ENCODE measurements at regions not wholly inside any gene's neighbourhood (a gene's known extent, or its start where the extent isn't known, plus 50 kb on each side); places are given as distances from the start of the nearest gene placed in this dataset.

DNA sequence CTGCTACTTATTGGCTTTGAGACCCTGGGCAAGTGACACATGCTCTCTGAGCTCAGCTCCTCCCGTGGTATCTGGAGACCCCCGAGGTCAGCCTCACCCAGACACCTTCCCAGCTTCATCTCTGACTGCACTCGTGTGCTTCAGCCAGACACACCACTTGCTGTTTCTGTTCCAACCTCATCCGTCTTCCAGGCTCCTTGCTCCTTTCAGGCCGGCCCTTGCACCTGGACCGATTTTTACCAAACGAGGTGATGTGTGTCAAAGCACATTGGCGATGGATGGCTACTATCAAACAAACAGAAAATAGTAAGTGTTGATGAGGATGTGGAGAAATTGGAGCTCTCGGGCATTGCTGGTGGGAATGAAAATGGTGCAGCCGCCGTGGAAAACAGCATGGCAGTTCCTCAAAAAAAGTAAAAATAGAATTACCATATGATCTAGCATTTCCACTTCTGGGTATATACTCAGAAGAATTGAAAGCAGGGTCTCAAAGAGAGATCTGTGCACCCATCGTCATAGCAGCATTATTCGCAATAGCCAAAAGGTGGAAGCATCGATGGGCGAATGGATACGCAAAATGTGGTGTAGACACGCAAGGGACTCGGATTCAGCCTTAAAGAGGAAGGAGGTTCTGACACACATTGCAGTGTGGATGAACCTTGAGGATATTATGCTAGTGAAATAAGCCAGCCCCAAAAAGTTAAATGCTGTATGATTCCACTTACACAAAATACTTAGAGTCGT, 96.1 kb upstream of the IER5L start:
- CTCF ChIA-PET, result interaction anchor here (0.7 kb wide), 1 partner anchor 100 kb away, joined by 4 read pairs; no protein-coding TSS in a partner anchor
- Mint-ChIP-seq H3K27ac (no peak overlapping the region), H3K36me3 (ENCODE audit: low read depth) (no peaks in the 10 kb centered on the region), H3K9me3 (no peaks in the 10 kb centered on the region), H3K27me3 (no peaks in the 10 kb centered on the region), H3K4me1 (ENCODE audit: low read depth) (peaks cover 27% of the 10 kb centered on the region), H3K4me3 (no peak overlapping the region)
- DNase-seq (peak in 2 of 14 experiments; percentile 5 to 21), ATAC-seq (ENCODE audit: poor library complexity) (no peak)
- Histone ChIP-seq H3K36me3 (ENCODE audit: insufficient read depth, low read length) (no peaks in the 10 kb centered on the region), H3K27me3 (ENCODE audit: control insufficient read depth in 1 of 2, insufficient read depth in 2 of 2, low read length in 2 of 2) (no peaks in the 10 kb centered on the region), H3K27ac (ENCODE audit: low read depth in 1 of 2, low read length in 2 of 2) (no peak overlapping the region), H3K4me3 (ENCODE audit: low read length) (no peak overlapping the region), H3K4me1 (ENCODE audit: insufficient read depth, low read length) (peaks cover 21% of the 10 kb centered on the region), H3K9me3 (ENCODE audit: control insufficient read depth in 1 of 2, insufficient read depth in 1 of 2, low read length in 2 of 2) (no peaks in the 10 kb centered on the region)
- intact Hi-C loops (cut with DNase I, micrococcal nuclease), result no loop called here
- POLR2A ChIA-PET, result no interaction called here
- TF ChIP-seq CTCF (IDR thresholded peaks at IDR 0.05), result no peak

DNA sequence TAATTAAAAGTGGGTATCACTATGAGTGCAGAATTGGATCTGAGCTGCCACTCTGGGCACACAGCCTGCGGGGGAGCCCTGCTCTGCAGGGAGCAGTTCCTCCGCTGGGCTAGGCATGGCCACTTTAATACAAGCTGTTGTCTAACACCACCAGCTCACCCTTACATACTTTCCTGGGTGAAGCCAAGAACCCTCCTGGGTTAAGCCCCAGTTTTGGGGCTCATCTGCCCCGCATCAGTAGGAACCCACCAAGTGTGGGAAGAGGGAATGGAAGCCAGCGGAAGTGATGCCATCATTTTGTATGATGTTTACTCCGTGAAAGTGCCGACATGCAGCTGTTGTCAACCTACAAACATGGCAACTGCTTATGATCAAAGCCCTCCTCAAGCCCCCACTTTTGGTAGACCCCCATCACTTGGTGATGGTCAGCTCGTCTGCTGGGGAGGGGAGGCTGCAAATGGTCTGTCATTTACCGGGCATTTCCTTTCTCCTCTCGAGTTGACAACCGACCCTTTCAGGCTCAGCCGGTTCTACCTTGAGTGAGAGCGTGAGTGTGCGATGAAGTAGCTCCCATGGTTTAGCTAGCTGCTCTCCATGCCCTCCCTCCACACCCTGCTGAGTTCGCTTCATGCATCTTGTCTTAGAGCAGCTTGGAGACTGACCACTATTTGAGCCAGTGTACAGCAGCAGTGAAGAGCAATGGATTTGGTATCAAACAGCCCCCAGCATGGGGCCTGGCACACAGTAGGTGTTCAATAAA, 95.3 kb upstream of the IER5L start:
- Histone ChIP-seq H3K9me3 (ENCODE audit: control insufficient read depth in 1 of 2, insufficient read depth in 1 of 2, low read length in 2 of 2) (no peaks in the 10 kb centered on the region), H3K27ac (ENCODE audit: low read depth in 1 of 2, low read length in 2 of 2) (no peak overlapping the region), H3K36me3 (ENCODE audit: insufficient read depth, low read length) (no peaks in the 10 kb centered on the region), H3K4me1 (ENCODE audit: insufficient read depth, low read length) (peaks cover 21% of the 10 kb centered on the region), H3K27me3 (ENCODE audit: control insufficient read depth in 1 of 2, insufficient read depth in 2 of 2, low read length in 2 of 2) (no peaks in the 10 kb centered on the region), H3K4me3 (ENCODE audit: low read length) (no peak overlapping the region)
- H3K27me3 Mint-ChIP-seq, result no peaks in the 10 kb centered on the region
- intact Hi-C loops (cut with DNase I, micrococcal nuclease), result no loop called here
- no peak for TF ChIP-seq CTCF (IDR thresholded peaks at IDR 0.05)
- ATAC-seq (ENCODE audit: poor library complexity) (no peak), DNase-seq (peak in 1 of 14 experiments; percentile 17)
- no peaks in the 10 kb centered on the region for H3K36me3 Mint-ChIP-seq (ENCODE audit: low read depth)
- ChIA-PET CTCF (interaction anchor here (0.7 kb wide), 1 partner anchor 99 kb away, joined by 4 read pairs; no protein-coding TSS in a partner anchor), POLR2A (interaction anchor here (0.8 kb wide), 1 partner anchor 20 kb away, joined by 3 read pairs; no protein-coding TSS in a partner anchor)
- peaks cover 27% of the 10 kb centered on the region for H3K4me1 Mint-ChIP-seq (ENCODE audit: low read depth)
- no peak overlapping the region for H3K27ac Mint-ChIP-seq
- no peaks in the 10 kb centered on the region for H3K9me3 Mint-ChIP-seq
- no peak overlapping the region for H3K4me3 Mint-ChIP-seq

GRCh38 chr9:129272348-129273025, 94.4 kb upstream of the IER5L start:
- H3K4me3 ChIP-seq (ENCODE audit: low read length), result no peak overlapping the region
- H3K36me3 Mint-ChIP-seq (ENCODE audit: low read depth), result no peaks in the 10 kb centered on the region
- H3K27me3 Mint-ChIP-seq, result no peaks in the 10 kb centered on the region
- no peaks in the 10 kb centered on the region for H3K27me3 ChIP-seq (ENCODE audit: control insufficient read depth in 1 of 2, insufficient read depth in 2 of 2, low read length in 2 of 2)
- peaks cover 21% of the 10 kb centered on the region for H3K4me1 ChIP-seq (ENCODE audit: insufficient read depth, low read length)
- ChIA-PET POLR2A (no interaction called here), CTCF (no interaction called here)
- intact Hi-C loops (cut with DNase I, micrococcal nuclease), result no loop called here
- no peak overlapping the region for H3K4me3 Mint-ChIP-seq
- no peak for TF ChIP-seq CTCF (IDR thresholded peaks at IDR 0.05)
- DNase-seq (peak in 1 of 14 experiments; percentile 7), ATAC-seq (ENCODE audit: poor library complexity) (no peak)
- peaks cover 27% of the 10 kb centered on the region for H3K4me1 Mint-ChIP-seq (ENCODE audit: low read depth)
- no peaks in the 10 kb centered on the region for H3K9me3 ChIP-seq (ENCODE audit: control insufficient read depth in 1 of 2, insufficient read depth in 1 of 2, low read length in 2 of 2)
- H3K36me3 ChIP-seq (ENCODE audit: insufficient read depth, low read length), result no peaks in the 10 kb centered on the region
- H3K27ac Mint-ChIP-seq, result no peak overlapping the region
- no peaks in the 10 kb centered on the region for H3K9me3 Mint-ChIP-seq
- H3K27ac ChIP-seq (ENCODE audit: low read depth in 1 of 2, low read length in 2 of 2), result no peak overlapping the region

Measured in CD4-positive, alpha-beta T cell (primary cell).